ENCODE measurements at regions not wholly inside any gene's neighbourhood (a gene's known extent, or its start where the extent isn't known, plus 50 kb on each side); places are given as distances from the start of the nearest gene placed in this dataset.

- POLR2A ChIA-PET (ENCODE audit: unreplicated experiment), result no interaction called here
- Histone ChIP-seq H3K27ac (ENCODE audit: low read length) (no peak overlapping the region), H3K4me2 (ENCODE audit: low read length) (no peak overlapping the region), H4K20me1 (ENCODE audit: low read length) (no peaks in the 10 kb centered on the region), H2AFZ (ENCODE audit: low read length) (no peak overlapping the region), H3K79me2 (ENCODE audit: low read length) (no peaks in the 10 kb centered on the region), H3K27me3 (ENCODE audit: low read length) (peaks cover 43% of the 10 kb centered on the region), H3K9me2 (replicated peaks; ENCODE audit: low read length) (no peaks in the 10 kb centered on the region), H3F3A (ENCODE audit: low read length, unreplicated experiment) (no peaks in the 10 kb centered on the region), H3K36me3 (ENCODE audit: low read depth, low read length) (no peaks in the 10 kb centered on the region), H3K9me3 (ENCODE audit: low read length) (no peaks in the 10 kb centered on the region), H3K4me3 (ENCODE audit: low read length) (no peak overlapping the region), H3K9ac (ENCODE audit: low read length) (no peak overlapping the region), H3K4me1 (ENCODE audit: insufficient read depth, low read length) (0 out of 2 replicates have a peak, but pooled peaks cover 4% of the 10 kb centered on the region)
- intact Hi-C loops (cut with micrococcal nuclease), result no loop called here
- TF ChIP-seq EZH2phosphoT487 (IDR thresholded peaks at IDR 0.05; ENCODE audit: borderline replicate concordance, low read length), result no peak
- TF ChIP-seq, protein P1, sequence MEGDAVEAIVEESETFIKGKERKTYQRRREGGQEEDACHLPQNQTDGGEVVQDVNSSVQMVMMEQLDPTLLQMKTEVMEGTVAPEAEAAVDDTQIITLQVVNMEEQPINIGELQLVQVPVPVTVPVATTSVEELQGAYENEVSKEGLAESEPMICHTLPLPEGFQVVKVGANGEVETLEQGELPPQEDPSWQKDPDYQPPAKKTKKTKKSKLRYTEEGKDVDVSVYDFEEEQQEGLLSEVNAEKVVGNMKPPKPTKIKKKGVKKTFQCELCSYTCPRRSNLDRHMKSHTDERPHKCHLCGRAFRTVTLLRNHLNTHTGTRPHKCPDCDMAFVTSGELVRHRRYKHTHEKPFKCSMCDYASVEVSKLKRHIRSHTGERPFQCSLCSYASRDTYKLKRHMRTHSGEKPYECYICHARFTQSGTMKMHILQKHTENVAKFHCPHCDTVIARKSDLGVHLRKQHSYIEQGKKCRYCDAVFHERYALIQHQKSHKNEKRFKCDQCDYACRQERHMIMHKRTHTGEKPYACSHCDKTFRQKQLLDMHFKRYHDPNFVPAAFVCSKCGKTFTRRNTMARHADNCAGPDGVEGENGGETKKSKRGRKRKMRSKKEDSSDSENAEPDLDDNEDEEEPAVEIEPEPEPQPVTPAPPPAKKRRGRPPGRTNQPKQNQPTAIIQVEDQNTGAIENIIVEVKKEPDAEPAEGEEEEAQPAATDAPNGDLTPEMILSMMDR (conservative IDR thresholded peaks at IDR 0.05; ENCODE audit: low read depth, low read length), result no peak
- no peak for TF ChIP-seq EZH2 (IDR thresholded peaks at IDR 0.05; ENCODE audit: low read length, unreplicated experiment)
- ATAC-seq (no peak), DNase-seq (no peak)
- no TSS peak for BruUV-seq (replicated peaks)
- CTCF ChIA-PET, result no interaction called here
Observed at GRCh38 chr1:47578721-47579419, 141.0 kb downstream of the FOXD2 start.

DNA sequence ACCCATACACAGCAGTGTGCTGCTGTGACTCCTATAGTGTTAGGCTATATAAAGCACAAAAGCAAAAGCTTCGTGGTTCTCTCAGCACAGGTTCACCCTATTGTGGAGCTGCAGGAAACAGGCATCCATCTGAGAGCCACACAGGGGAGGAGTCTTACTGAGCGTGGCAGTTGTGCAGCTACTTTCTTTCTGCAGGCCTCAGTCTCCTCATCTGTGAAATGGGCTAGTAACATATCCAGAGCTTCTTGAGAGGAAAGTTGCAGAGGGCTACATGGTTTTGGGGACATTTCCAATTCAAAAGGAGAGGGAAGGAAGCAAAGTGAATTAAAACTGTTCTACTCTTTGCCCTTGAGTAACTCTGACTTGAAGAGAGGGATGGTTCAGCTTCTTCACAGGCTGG is 142.0 kb downstream of the FOXD2 start:
- H3K27me3 ChIP-seq (ENCODE audit: low read length), result peaks cover 43% of the 10 kb centered on the region
- no peak for TF ChIP-seq EZH2 (IDR thresholded peaks at IDR 0.05; ENCODE audit: low read length, unreplicated experiment)
- TF ChIP-seq, protein P1 (conservative IDR thresholded peaks at IDR 0.05; ENCODE audit: low read depth, low read length), result no peak
- no peak for TF ChIP-seq EZH2phosphoT487 (IDR thresholded peaks at IDR 0.05; ENCODE audit: borderline replicate concordance, low read length)
- H3K4me2 ChIP-seq (ENCODE audit: low read length), result no peak overlapping the region
- H3K9me3 ChIP-seq (ENCODE audit: low read length), result no peaks in the 10 kb centered on the region
- ChIA-PET POLR2A (ENCODE audit: unreplicated experiment) (no interaction called here), CTCF (no interaction called here)
- no TSS peak for BruUV-seq (replicated peaks)
- no peaks in the 10 kb centered on the region for H3F3A ChIP-seq (ENCODE audit: low read length, unreplicated experiment)
- H3K9me2 ChIP-seq (replicated peaks; ENCODE audit: low read length), result no peaks in the 10 kb centered on the region
- intact Hi-C loops (cut with micrococcal nuclease), result loop anchor here (10.0 kb wide), 1 partner anchor 65 kb away; no protein-coding TSS in a partner anchor
- DNase-seq, result no peak
- H4K20me1 ChIP-seq (ENCODE audit: low read length), result no peaks in the 10 kb centered on the region
- no peak overlapping the region for H3K9ac ChIP-seq (ENCODE audit: low read length)
- H3K27ac ChIP-seq (ENCODE audit: low read length), result no peak overlapping the region
- no peak overlapping the region for H3K4me3 ChIP-seq (ENCODE audit: low read length)
- no peak overlapping the region for H2AFZ ChIP-seq (ENCODE audit: low read length)
- ATAC-seq, result no peak
- H3K4me1 ChIP-seq (ENCODE audit: insufficient read depth, low read length), result 0 out of 2 replicates have a peak, but pooled peaks cover 4% of the 10 kb centered on the region
- H3K79me2 ChIP-seq (ENCODE audit: low read length), result no peaks in the 10 kb centered on the region
- H3K36me3 ChIP-seq (ENCODE audit: low read depth, low read length), result no peaks in the 10 kb centered on the region

DNA sequence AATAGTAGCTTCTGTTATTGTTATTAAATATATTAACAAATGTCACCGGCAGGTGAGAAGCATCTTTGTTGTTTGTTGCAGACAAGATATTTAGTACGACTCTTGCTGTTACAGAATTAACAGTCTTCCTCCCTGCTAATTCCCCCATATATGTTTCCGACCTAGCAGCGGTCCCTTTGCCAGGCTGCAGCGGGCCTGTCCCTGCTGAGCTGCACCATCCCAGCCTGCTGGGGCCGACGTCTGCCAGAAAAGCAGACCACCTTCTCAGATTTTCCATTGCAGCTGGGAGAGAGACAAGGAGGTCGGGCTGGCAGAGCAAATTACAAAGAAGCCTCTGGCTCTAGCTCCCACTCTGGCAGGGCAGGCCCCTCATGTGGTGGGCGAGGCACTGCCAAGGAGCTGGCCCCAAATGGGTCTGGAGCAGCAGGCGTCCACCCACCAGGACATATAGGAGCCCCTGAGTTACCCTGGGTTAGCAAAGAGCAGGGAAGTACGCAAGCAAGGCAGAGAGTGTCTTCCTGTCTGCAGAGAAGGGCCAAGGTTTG is 142.7 kb downstream of the FOXD2 start:
- Histone ChIP-seq H4K20me1 (ENCODE audit: low read length) (no peaks in the 10 kb centered on the region), H3K4me2 (ENCODE audit: low read length) (no peak overlapping the region), H3K4me3 (ENCODE audit: low read length) (no peak overlapping the region), H3K27me3 (ENCODE audit: low read length) (peaks cover 46% of the 10 kb centered on the region), H3K79me2 (ENCODE audit: low read length) (no peaks in the 10 kb centered on the region), H2AFZ (ENCODE audit: low read length) (no peak overlapping the region), H3K9ac (ENCODE audit: low read length) (no peak overlapping the region), H3F3A (ENCODE audit: low read length, unreplicated experiment) (no peaks in the 10 kb centered on the region), H3K4me1 (ENCODE audit: insufficient read depth, low read length) (0 out of 2 replicates have a peak, but pooled peaks cover 4% of the 10 kb centered on the region), H3K36me3 (ENCODE audit: low read depth, low read length) (no peaks in the 10 kb centered on the region), H3K27ac (ENCODE audit: low read length) (no peak overlapping the region), H3K9me3 (ENCODE audit: low read length) (no peaks in the 10 kb centered on the region), H3K9me2 (replicated peaks; ENCODE audit: low read length) (no peaks in the 10 kb centered on the region)
- no TSS peak for BruUV-seq (replicated peaks)
- POLR2A ChIA-PET (ENCODE audit: unreplicated experiment), result no interaction called here
- CTCF ChIA-PET, result no interaction called here
- DNase-seq (no peak), ATAC-seq (no peak)
- TF ChIP-seq, protein P1 (conservative IDR thresholded peaks at IDR 0.05; ENCODE audit: low read depth, low read length), result no peak
- intact Hi-C loops (cut with micrococcal nuclease), result loop anchor here (10.0 kb wide), 1 partner anchor 64 kb away; no protein-coding TSS in a partner anchor
